GM23248 (cell line): ENCODE measurements at regions not wholly inside any gene's neighbourhood (a gene's known extent, or its start where the extent isn't known, plus 50 kb on each side); places are given as distances from the start of the nearest gene placed in this dataset.

Experiments used
- DNase-seq: peaks from one replicate; pipeline ENCODE4 v3.0.0-alpha.2; 2015
- H2AFZ ChIP-seq: fragments of 200-600 bp; sonication (generic); 2 replicates; pipeline ENCODE4 v1.6.1; 2016; ENCODE audit warnings: antibody characterized with exemption
- H3F3A ChIP-seq: fragments of 200-600 bp; sonication (generic); 2 replicates; pipeline ENCODE4 v1.6.1; 2016; ENCODE audit warnings: mild to moderate bottlenecking, antibody characterized with exemption, mixed run types; ENCODE audit not compliant: insufficient read depth
- H3K27ac ChIP-seq: fragments of 200-600 bp; sonication (generic); 2 replicates; pipeline ENCODE4 v1.5.1; 2016; ENCODE audit warnings: mild to moderate bottlenecking
- H3K27me3 ChIP-seq: fragments of 200-600 bp; sonication (generic); replicated peaks from 2 replicates; pipeline ENCODE4 v1.6.1; 2016; ENCODE audit warnings: mild to moderate bottlenecking; ENCODE audit not compliant: insufficient read depth
- H3K36me3 ChIP-seq: fragments of 200-600 bp; sonication (generic); 2 replicates; pipeline ENCODE4 v1.6.1; 2016; ENCODE audit warnings: low read depth, mild to moderate bottlenecking
- H3K4me1 ChIP-seq: fragments of 200-600 bp; sonication (generic); 2 replicates; pipeline ENCODE4 v1.6.1; 2016; ENCODE audit warnings: mild to moderate bottlenecking; ENCODE audit not compliant: insufficient read depth
- H3K4me2 ChIP-seq: fragments of 200-600 bp; sonication (generic); one replicate; pipeline ENCODE4 v1.6.1; 2016; ENCODE audit warnings: mild to moderate bottlenecking; ENCODE audit not compliant: unreplicated experiment
- H3K4me3 ChIP-seq: fragments of 200-600 bp; sonication (generic); 2 replicates; pipeline ENCODE4 v1.5.1; 2016; ENCODE audit warnings: mild to moderate bottlenecking
- H3K79me2 ChIP-seq: fragments of 200-600 bp; sonication (generic); 2 replicates; pipeline ENCODE4 v1.6.1; 2016; ENCODE audit warnings: mild to moderate bottlenecking; ENCODE audit not compliant: insufficient read depth
- H3K9ac ChIP-seq: fragments of 200-600 bp; sonication (generic); 2 replicates; pipeline ENCODE4 v1.6.1; 2016; ENCODE audit warnings: mild to moderate bottlenecking
- H3K9me2 ChIP-seq: fragments of 200-600 bp; sonication (generic); 2 replicates; pipeline ENCODE4 v1.6.1; 2016; ENCODE audit warnings: mixed run types, mild to moderate bottlenecking, moderate library complexity; ENCODE audit not compliant: insufficient read depth
- H3K9me3 ChIP-seq: fragments of 200-600 bp; sonication (generic); one replicate; pipeline ENCODE4 v1.6.1; 2017; ENCODE audit warnings: low read depth
- H4K20me1 ChIP-seq: fragments of 200-600 bp; sonication (generic); 2 replicates; pipeline ENCODE4 v1.6.0; 2016; ENCODE audit not compliant: insufficient read depth
- EZH2 ChIP-seq: fragments of 200-600 bp; sonication (generic); IDR thresholded peaks from 2 replicates; pipeline ENCODE4 v1.6.1; 2018; ENCODE audit warnings: antibody characterized with exemption, mild to moderate bottlenecking; ENCODE audit not compliant: insufficient read depth, poor library complexity, severe bottlenecking
- EZH2phosphoT487 ChIP-seq: fragments of 200-600 bp; sonication (generic); IDR thresholded peaks from 2 replicates; pipeline ENCODE4 v1.6.1; 2018; ENCODE audit warnings: antibody characterized with exemption, moderate library complexity, mild to moderate bottlenecking, low read depth; ENCODE audit not compliant: insufficient read depth
- WGBS, 2 experiments: methylation state at CpG; one replicate each; pipeline ENCODE4 v1.1.6; 2015 to 2017; ENCODE audit warnings: low lambda C conversion rate in 2 of 2, low coverage in 1 of 2; ENCODE audit errors: missing lambda C conversion rate in 2 of 2; 5-methylcytosine and 5-hydroxymethylcytosine counted together
- in situ Hi-C: fragments of 300-500 bp; cut with MboI; formaldehyde crosslinking; loops from 2 replicates; pipeline ENCODE4 v1.15.0; 2020

- H3K27ac ChIP-seq: no peak overlapping the region
Measured at GRCh38 chr11:60629399-60629798, 70.0 kb upstream of the MS4A8 start.

GRCh38 chr11:60631944-60632343, 67.5 kb upstream of the MS4A8 start:
- no peaks in the 10 kb centered on the region for H3K27me3 ChIP-seq
- no peaks in the 10 kb centered on the region for H4K20me1 ChIP-seq
- no peaks in the 10 kb centered on the region for H3K4me1 ChIP-seq
- in situ Hi-C loops: no loop called here
- H3K9me2 ChIP-seq: no peaks in the 10 kb centered on the region
- no peak overlapping the region for H3K9ac ChIP-seq
- no peak overlapping the region for H3K4me3 ChIP-seq
- DNase-seq: no peak
- 23 to 50% methylated on average over 1 of the region's 1 CpG for WGBS, 2 experiments
- H2AFZ ChIP-seq: no peak overlapping the region
- H3K36me3 ChIP-seq: no peaks in the 10 kb centered on the region
- TF ChIP-seq EZH2phosphoT487: no peak
- no peak for TF ChIP-seq EZH2
- no peak overlapping the region for H3K27ac ChIP-seq
- H3K9me3 ChIP-seq: no peaks in the 10 kb centered on the region
- no peak overlapping the region for H3K4me2 ChIP-seq
- no peaks in the 10 kb centered on the region for H3K79me2 ChIP-seq
- H3F3A ChIP-seq: no peaks in the 10 kb centered on the region

More at GRCh38 chr11:60629399-60629798, 70.0 kb upstream of the MS4A8 start:
- H3K9ac ChIP-seq: no peak overlapping the region
- no peaks in the 10 kb centered on the region for H4K20me1 ChIP-seq
- in situ Hi-C loops: no loop called here
- H3K27me3 ChIP-seq: no peaks in the 10 kb centered on the region
- H3K9me3 ChIP-seq: no peaks in the 10 kb centered on the region
- H3K79me2 ChIP-seq: no peaks in the 10 kb centered on the region
- H3F3A ChIP-seq: no peaks in the 10 kb centered on the region
- no peak overlapping the region for H3K4me3 ChIP-seq
- DNase-seq: no peak
- H2AFZ ChIP-seq: no peak overlapping the region
- no peak overlapping the region for H3K4me2 ChIP-seq
- H3K4me1 ChIP-seq: no peaks in the 10 kb centered on the region
- H3K36me3 ChIP-seq: no peaks in the 10 kb centered on the region
- no peaks in the 10 kb centered on the region for H3K9me2 ChIP-seq
- no peak for TF ChIP-seq EZH2
- no peak for TF ChIP-seq EZH2phosphoT487

GRCh38 chr11:60633645-60634044, 65.8 kb upstream of the MS4A8 start:
- H3K27me3 ChIP-seq: no peaks in the 10 kb centered on the region
- no peaks in the 10 kb centered on the region for H3F3A ChIP-seq
- in situ Hi-C loops: no loop called here
- H3K36me3 ChIP-seq: no peaks in the 10 kb centered on the region
- no peaks in the 10 kb centered on the region for H3K9me3 ChIP-seq
- no peaks in the 10 kb centered on the region for H3K9me2 ChIP-seq
- no peaks in the 10 kb centered on the region for H3K79me2 ChIP-seq
- no peak overlapping the region for H3K4me2 ChIP-seq
- H3K27ac ChIP-seq: no peak overlapping the region
- no peak for TF ChIP-seq EZH2
- WGBS, 2 experiments: 13 to 16% methylated on average over 1 of the region's 1 CpG
- H3K4me3 ChIP-seq: no peak overlapping the region
- no peaks in the 10 kb centered on the region for H4K20me1 ChIP-seq
- no peak overlapping the region for H2AFZ ChIP-seq
- H3K4me1 ChIP-seq: no peaks in the 10 kb centered on the region
- H3K9ac ChIP-seq: no peak overlapping the region
- no peak for DNase-seq

GRCh38 chr11:60634126-60634525, 65.3 kb upstream of the MS4A8 start:
- in situ Hi-C loops: no loop called here
- WGBS, 2 experiments: 7 to 10% methylated on average over 2 of the region's 2 CpGs

GRCh38 chr11:60641940-60642339, 57.5 kb upstream of the MS4A8 start:
- H3F3A ChIP-seq: no peaks in the 10 kb centered on the region
- H2AFZ ChIP-seq: no peak overlapping the region
- no peaks in the 10 kb centered on the region for H3K9me3 ChIP-seq
- H3K4me3 ChIP-seq: no peak overlapping the region
- H3K36me3 ChIP-seq: no peaks in the 10 kb centered on the region
- no peak overlapping the region for H3K9ac ChIP-seq
- TF ChIP-seq EZH2 (no peak), EZH2phosphoT487 (no peak)
- in situ Hi-C loops: no loop called here
- WGBS, 2 experiments: 58% methylated on average over 3 of the region's 3 CpGs
- H3K4me1 ChIP-seq: no peaks in the 10 kb centered on the region
- no peaks in the 10 kb centered on the region for H3K79me2 ChIP-seq
- no peak overlapping the region for H3K27ac ChIP-seq
- no peaks in the 10 kb centered on the region for H3K9me2 ChIP-seq
- DNase-seq: no peak
- H4K20me1 ChIP-seq: no peaks in the 10 kb centered on the region
- H3K27me3 ChIP-seq: no peaks in the 10 kb centered on the region
- H3K4me2 ChIP-seq: no peak overlapping the region

More at GRCh38 chr11:60634126-60634525, 65.3 kb upstream of the MS4A8 start:
- H3K36me3 ChIP-seq: no peaks in the 10 kb centered on the region
- H3K4me1 ChIP-seq: no peaks in the 10 kb centered on the region
- H3K4me2 ChIP-seq: no peak overlapping the region
- no peaks in the 10 kb centered on the region for H3F3A ChIP-seq
- H3K9ac ChIP-seq: no peak overlapping the region
- no peaks in the 10 kb centered on the region for H4K20me1 ChIP-seq
- H3K27ac ChIP-seq: no peak overlapping the region
- H3K79me2 ChIP-seq: no peaks in the 10 kb centered on the region
- TF ChIP-seq EZH2phosphoT487 (no peak), EZH2 (no peak)
- H3K9me2 ChIP-seq: no peaks in the 10 kb centered on the region
- H3K9me3 ChIP-seq: no peaks in the 10 kb centered on the region
- DNase-seq: peak; percentile 6
- no peak overlapping the region for H3K4me3 ChIP-seq
- no peak overlapping the region for H2AFZ ChIP-seq
- no peaks in the 10 kb centered on the region for H3K27me3 ChIP-seq
